ENCODE measurements at regions not wholly inside any gene's neighbourhood (a gene's known extent, or its start where the extent isn't known, plus 50 kb on each side); places are given as distances from the start of the nearest gene placed in this dataset.
A peak's percentile ranks its signal among the peaks of the same experiment; 100 is the strongest.
"Not testable (repeated sequence)": the region's sequence is repeated elsewhere in the genome, so short reads cannot be mapped to it uniquely, and the experiment has no call there.

DNA sequence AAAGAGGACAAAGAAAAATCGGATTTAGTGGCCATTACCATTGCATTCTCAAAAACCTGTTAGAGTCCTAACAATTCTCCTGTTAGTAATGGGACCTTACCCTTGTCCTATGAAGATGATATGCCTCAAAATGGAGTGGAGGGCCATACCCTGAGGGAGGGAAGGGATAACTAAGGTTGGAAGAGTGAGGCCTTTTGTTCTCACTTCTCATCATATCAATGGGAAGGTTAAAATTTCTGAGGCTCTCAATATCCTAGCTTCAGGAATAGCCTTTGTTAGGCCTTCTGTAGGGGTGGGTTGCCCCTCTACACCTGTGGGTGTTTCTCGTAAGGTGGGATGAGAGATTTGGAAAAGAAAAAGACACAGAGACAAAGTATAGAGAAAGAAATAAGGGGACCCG, 109.4 kb upstream of the SGIP1 start:
- DNase-seq: not testable (repeated sequence)

DNA sequence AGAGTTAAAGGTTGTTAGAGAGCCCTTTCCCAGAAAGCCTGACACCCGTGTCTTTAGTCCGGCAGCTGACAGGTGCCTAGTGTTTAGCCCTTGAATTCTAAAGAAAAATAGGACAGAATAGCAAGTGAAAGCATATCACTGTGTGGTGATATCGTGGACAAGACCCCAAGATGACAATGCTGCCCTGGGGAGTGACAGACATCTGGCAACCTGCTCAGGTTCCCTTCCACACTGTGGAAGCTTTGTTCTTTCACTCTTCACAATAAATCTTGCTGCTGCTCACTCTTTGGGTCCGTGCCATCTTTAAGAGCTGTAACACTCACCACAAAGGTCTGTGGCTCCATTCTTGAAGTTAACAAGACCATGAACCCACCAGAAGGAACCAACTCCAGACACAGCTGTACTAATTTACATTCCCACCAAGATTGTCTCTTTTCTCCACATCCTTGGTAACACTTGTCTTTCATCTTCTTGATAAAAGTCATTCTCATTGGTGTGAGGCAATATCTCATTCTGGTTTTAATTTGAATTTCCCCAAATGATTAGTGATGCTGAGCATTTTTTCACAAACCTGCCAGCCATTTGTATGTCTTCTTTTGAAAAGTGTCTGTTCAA, 107.6 kb upstream of the SGIP1 start:
- DNase-seq: no peak

DNA sequence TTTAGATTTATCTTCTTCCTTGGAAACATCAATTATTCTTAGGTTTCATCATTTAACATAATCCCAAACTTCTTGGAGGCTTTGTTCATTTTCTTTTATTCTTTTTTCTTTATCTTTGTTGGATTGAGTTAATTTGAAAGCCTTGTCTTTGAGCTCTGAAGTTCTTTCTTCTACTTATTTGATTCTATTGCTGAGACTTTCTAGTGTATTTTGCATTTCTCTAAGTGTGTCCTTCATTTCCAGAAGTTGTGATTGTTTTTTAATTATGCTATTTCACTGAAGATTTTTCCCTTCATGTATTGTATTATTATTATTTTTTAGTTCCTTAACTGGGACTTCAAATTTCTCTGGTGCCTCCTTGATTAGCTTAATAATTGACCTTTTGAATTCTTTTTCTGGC, 103.1 kb upstream of the SGIP1 start:
- not testable (repeated sequence) for DNase-seq

DNA sequence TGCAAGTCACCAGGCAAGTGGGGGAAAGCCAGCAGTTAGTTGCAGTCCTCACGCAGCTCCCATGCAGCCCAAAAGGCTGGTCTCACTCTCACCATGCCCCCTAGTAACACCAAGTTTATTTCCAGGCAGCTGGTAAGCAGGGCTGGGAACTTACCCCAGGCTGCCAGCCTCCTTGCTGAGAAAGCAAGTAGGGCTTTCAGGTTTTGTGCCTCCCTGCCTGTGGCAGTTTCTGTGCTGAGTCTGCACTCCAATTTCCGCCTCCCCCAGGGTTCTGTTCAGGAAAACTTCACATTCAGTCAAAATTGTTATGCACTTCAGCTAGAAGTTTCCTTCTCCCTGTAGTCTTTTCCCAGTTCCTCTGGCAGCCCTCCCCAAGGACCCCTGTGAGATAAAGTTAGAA, 102.0 kb upstream of the SGIP1 start:
- no peak for DNase-seq

DNA sequence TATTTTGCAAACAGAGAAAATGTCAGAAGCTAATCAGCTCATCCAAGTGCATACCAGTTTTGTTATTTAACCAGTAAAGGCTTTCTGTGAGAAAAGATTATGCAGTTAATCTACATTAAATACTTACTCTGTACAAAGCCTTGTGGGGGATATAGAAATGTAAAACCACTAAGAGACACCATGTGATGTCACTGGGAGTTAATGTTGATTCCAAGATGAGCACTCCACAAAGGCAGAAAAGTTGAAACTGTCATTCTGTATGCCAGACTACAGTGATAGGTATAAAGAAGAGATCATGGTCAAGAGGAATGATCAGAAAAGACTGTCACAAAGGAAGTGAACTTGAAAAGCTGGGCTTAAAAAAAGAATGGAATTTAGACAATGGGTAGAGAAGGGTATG, 100.3 kb upstream of the SGIP1 start:
- no peak for DNase-seq

DNA sequence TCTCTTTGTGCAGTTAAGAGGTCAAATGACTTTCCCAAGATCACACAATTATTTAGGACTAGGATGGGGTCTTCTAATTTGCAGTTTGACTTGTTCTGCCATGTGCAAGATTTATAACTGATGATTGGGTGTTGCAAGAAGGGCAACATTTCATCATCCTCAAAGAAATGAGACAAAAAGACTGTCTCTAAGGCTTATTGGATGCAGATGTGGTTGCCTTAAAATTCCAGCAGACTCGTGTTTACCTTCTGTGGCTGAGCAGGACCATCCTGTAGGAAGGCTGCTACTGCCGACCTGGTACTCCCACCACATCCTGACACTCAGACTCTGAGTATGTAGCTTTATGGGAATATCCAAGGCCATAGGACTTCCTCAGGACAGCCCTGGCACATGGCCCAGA, 99.9 kb upstream of the SGIP1 start:
- no peak for DNase-seq

DNA sequence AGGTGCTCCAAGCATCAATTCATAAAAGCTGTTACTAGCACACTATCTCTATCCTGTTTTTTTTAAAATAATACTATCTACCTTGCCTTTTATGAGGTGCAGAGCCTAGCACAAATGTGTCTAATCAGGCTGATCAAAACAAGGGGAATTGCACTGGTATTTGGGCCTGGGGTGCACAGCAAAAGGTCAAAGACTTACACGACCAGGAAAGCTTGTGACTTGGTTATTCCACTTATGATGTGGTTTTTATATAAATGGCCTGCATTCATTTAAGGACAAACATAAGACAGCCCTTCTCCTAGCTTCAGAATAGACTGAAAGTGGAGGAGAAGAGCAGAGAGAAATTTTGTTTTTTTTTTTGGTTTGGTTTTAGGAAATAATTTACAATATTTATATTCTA, 98.4 kb upstream of the SGIP1 start:
- no peak for DNase-seq

DNA sequence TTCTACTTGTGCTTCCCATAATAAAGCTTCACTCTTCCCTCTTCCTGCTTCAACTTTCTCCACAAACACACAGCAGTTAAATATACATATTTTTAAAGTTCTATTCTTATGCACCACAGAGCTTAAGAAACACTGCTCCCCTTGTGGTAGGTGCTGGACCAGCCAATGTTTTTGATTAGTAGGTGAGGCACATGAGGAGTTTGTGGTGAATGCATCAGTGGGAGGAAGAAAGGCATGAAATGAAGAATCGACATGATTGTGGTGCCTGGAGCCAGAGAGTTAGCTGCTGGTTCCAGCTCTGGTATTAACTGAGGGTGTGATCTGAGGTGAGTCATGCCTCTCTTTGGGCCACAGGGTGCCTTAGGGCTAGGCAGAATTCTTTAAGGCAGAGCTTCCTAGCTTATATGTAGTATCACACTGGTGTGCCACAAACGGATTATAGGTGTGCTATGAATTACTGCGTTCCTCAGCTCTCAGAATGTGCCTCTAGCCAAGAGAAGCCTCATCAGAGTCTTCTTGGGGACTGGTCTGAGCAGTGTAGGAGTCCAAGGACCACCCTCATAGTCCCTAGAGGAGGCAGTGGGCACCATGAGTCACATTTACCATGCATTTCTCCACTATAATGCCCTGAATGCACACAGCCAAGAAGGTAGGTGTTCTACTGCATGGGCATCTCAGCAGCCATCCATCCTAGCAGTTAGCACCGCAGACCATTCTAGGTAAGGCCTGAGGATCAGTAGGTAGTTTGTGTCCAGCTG, 97.4 kb upstream of the SGIP1 start:
- no peak for DNase-seq

DNA sequence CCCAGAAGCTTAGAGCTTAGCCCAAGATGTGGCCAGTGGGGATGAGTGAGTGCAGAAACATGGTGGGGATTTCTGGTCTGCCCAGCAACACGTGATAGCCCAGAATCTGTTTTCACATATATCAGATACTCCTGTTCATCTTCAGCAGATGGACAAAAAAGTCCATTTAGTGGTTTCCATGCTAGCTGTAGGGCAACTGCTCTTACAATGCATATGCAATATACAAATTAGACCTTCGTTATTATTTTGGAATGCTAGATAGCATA, 96.9 kb upstream of the SGIP1 start:
- DNase-seq: no peak

DNA sequence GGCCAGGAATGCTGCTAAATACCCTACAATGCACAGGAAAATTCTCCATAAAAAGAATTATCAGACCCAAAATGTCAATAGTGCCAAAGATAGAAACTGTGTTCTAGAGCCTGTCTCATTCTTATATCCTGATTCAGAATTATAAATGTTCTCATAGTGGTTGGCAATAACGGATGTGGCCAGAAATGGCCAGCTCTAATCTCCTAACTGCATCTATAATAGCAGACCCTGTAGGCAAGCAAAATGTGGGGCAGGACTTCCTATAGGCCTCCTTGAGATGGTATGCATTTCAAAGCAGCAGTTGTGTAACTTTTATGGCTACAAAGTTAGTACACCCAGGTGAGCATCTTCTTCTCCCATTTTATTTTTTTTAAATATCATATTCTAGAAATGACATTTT, 95.9 kb upstream of the SGIP1 start:
- no peak for DNase-seq

DNA sequence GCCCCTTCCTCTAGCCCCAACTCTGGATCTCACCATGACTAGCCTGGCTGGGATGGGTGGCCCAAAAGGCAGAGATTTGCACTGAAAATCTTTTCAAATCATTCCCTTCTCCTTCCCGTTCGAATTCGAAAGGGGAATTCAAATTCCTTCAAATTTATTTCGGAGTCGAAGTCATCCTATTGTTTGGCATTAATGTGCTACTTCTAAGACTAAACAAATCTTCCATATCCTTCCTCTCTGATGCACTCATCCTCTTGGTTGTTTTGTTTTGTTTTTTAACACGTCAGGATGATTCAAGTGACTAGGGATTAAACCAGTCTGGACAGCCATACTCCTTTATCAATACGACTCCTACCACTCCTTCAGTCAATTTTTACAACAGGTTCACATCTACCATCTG, 95.5 kb upstream of the SGIP1 start:
- no peak for DNase-seq

DNA sequence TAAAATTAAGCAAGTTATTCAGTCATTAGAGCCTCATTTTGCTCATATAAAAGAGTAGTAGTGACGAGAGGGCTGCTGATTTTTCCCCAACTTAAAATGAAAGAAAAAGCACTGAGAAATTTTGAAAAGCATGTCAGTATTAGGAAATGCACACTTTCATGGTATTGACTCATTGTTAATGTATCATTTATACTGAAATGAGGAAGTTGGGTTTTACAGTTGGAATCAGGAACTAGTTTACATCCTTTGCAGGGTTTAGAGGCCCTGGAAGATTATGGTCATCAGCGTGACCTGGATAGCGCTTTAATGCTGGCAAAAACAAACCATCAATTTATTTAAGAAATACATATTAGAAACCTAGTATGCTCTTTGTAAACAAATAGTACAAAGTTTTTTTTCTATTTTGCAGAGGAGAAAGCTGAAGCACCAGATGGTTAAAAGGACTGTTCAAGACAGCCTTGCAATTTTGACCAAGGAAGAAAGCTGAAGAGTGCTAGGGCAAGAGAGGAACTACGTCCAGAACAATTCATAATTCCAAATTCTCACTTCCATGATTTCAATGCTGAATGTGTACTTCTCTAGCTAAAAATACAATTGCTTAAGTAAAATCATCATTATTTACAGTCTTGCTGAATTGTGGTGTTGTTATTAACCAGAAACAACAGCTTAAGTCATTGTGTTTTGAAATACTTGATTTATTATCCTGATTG, 94.8 kb upstream of the SGIP1 start:
- peak; percentile 16 for DNase-seq

DNA sequence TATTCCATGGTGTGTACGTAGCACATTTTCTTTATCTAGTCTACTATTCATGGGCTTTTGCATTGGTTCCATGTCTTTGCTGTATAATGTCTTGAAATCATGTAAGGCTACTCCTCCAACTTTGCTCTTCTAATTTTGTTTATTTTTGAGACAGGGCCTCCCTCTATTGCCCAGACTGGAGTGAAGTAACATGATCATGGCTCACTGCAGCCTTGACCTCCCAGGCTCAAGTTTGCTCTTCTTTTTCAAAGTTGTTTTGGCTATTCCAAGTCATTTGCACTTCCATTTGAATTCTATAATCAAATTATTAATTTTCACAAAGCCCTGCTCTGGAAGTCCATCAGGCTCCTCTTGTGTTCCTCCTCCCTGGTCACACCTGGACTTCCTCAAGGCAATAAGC, 90.2 kb upstream of the SGIP1 start:
- no peak for DNase-seq

DNA sequence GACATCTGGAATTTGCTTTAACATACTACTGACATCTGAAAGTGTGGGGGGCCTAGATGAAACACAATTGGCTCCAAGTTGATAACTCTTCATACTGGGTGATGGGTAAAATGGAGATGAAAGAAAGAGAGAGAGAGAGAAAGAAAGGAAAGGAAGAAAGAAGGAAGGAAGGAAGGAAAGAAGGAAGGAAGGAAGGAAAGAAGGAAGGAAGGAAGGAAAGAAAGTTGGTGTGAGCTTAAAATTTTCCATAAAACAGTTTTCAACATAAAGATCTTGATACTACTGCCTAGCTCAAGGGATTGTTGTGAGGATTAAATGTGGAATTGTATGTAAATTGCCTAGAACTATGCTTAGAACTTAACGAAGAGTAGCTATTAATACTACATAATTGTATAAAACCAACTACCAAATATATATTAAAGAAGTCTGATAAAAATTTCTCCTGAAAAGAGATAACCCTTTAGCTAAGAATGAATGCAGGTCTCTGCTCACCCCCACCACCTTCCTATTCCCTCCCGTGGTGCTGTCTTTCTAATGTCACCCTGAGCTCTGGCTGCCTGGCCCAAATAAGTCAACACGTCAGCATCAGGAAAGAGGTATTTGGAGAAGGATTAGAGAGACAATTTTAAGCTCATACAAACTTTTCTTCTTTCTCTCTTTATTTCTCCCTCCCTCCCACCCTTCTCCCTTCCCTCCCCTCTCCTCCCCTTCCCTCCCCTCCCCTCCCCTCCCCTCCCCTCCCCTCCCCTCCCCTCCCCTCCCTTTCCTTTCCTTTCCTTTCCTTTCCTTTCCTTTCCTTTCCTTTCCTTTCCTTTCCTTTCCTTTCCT, 89.3 kb upstream of the SGIP1 start:
- no peak for DNase-seq

DNA sequence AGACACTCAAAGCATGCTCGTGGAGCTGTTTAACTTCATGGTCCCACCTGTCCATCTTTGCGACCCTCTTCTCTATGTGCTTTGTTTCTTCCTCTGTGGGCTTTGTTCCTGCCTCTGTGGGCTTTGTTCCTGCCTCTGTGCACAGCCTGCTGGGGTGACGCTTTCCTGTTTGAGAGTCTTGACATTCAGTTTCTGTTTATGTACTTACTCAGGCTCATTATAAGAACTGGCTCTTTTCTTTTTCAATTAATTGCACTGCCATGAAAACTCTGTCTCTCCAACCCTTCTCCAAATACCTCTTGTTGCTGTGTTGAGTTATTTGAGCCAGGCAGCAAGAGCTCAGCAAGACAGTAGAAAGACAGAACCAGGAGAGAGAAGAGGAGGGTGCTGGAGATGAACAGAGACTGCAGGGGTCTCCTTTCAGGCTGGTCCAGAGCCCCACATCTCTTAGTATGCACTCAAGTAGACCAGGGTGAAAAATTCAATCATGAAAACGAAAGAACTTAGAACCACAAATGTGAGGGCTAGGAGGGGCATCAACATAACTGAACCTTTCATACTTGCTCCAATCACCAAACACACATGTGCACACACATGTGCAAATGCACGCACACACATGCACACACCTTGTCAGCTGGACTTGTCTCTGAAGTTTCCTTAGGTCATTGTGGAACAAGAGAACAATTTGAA, 88.3 kb upstream of the SGIP1 start:
- DNase-seq: no peak

DNA sequence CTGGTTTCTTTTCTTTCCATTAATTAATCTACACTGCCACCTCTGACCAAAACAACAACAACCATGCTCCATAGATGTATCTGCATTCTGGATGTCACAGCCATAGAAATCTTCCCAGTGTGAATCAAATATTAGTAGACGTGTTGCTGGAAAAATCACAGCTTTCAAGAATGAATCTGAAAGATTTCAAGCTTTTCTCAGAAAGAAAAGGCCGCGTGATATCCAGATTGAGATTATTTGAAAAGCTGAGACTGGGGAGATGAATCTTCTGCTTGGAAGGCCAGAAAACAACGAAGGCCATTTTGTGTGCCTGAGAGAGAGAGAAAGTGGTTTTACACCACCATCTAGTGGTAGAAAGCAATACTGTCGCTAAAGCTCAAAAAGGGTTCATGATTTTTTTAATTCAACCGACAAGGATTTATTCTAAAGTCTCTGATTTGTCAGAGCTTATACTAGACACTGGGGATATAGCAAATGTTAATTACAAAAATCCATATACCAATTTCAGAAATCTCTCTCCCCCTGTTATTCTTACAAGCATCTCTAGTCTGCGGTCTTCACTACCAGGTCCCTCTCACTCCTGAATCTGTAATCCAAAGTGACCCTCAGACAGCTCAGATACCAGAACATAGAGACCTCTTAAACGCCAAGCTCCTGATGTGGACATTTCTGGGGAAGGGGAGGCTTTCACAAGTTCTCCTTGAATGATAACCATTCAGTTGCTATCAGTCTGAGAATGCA, 87.5 kb upstream of the SGIP1 start:
- peak; percentile 62 for DNase-seq

DNA sequence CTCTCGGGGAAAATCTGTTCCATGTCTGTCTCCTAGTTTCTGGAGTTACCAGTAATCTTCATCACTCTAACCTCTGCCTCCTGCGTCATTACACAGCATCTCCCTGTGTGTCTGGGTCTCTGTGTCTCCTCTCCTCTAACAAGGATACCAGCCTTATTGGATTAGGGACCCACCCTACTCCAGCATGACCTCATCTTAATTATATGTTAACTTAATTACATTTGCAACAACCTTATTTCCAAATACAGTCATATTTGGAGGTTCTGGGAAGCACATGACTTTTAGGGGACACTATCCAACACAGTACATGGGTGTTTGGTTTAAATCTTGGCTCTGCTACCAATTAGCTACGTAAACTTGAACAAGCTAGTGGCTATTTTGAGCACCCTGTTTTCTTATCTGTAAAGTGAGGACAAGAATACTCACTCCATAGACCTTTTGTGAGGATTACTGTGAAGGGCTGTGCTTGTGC, 83.9 kb upstream of the SGIP1 start:
- DNase-seq: no peak

DNA sequence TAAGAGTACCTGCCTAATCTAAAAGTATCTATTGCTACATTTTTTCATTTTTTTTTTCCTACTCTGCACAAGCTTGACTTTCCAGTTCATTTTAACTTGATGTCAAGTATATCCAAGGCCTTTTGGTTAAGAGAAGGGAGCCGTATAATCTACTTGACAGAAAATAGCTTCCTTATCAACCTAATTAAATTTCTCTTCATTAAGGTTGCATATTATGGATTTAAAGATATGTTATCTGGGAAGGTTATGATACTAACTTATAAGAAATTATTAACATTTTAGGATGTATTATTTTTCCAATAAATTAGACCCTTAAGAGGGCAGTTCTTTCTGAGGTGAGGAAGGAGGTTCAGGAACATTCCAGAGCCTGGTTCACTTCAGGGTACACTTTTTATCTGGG, 83.1 kb upstream of the SGIP1 start:
- no peak for DNase-seq

DNA sequence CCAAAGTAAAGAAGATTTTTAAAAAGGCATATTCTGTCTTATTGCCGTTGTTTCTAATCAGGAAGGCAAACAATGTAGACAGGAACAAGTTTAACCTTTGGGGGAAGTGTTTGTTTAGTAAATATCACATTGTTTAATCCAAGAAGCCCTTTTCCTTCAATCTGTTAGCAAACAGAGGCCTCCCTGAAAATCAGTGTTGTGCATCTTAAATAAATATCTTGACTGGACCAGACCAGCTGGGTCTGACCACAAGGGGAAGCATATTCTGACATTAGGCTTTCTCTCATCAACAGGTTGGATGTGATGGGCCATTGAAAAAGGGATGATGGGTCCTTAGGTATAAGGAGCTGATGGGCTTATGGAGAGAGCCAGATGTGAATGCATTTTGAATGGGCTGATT, 81.8 kb upstream of the SGIP1 start:
- no peak for DNase-seq

DNA sequence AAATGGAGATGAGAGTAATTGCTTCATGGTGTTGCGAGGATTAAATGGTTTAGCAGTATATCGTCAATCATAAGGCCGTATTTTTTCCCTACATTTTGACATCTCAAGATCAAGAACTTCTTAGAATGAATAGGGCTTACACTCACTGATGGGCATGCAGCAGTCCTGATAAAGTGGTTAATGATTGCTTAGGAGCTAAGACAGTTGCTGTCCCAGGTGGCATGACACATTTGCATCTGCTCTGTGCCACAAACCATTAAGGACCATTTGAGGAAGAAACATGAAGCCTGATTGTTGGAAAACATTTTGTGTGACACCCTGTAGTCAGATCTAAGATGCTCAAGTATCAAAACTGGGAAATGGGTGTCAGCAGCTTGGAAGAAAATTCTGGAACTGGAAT, 81.0 kb upstream of the SGIP1 start:
- no peak for DNase-seq

DNA sequence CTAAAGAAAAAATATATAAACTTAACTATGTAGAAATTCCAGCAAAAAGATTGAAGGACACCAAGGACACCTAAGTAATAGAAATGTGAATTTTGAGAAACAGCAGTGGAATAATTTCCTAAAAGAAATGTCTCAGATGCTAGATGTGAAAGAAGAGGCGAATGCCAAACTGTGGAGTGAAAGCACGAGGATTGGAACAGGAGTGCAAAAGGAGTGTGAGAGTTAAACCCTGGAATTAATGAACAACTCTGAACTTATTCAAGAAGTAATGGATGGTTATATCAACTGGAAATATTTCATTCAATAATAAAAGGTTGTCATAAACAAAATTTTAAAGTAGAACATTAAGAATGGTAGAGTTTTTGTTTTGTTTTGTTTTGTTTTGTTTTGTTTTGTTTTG, 78.5 kb upstream of the SGIP1 start:
- DNase-seq: no peak

DNA sequence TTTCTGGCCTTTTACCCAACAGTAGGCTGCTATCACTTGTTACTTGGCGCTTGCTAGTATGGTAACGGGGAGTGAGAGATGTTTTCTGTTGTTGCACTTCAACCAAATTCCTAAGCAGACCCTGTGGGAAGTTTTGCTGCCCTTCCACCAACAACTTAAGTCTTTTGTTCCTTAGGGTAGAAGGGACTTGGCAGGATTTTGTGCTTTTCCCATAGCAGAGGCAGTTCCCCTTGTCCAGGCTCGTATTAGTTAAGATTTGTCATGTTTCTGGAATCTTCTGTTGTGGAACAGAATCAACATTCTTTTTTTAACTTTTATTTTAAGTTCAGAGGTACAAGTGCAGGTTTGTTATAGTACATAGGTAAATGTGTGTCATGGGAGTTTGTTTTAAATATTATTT, 73.2 kb upstream of the SGIP1 start:
- no peak for DNase-seq
